ENCODE measurements at regions not wholly inside any gene's neighbourhood (a gene's known extent, or its start where the extent isn't known, plus 50 kb on each side); places are given as distances from the start of the nearest gene placed in this dataset.

GRCh38 chr7:110413038-110413437, 677.9 kb upstream of the LRRN3 start:
- Histone ChIP-seq H3K23ac (ENCODE audit: low read length) (no peak overlapping the region), H3K18ac (ENCODE audit: low read length) (no peak overlapping the region), H4K5ac (ENCODE audit: low read length) (no peak overlapping the region), H3K4me2 (ENCODE audit: low read length) (no peak overlapping the region), H3K79me1 (ENCODE audit: low read length) (no peaks in the 10 kb centered on the region), H3K27me3 (ENCODE audit: insufficient read depth, low read length, poor library complexity) (no peaks in the 10 kb centered on the region), H2BK120ac (ENCODE audit: low read depth, low read length) (no peak overlapping the region), H3K56ac (ENCODE audit: low read length) (no peak overlapping the region), H2AK5ac (ENCODE audit: low read length) (no peak overlapping the region), H3K4me3 (ENCODE audit: low read length) (no peak overlapping the region), H3K36me3 (ENCODE audit: control insufficient read depth, insufficient read depth, low read length) (no peaks in the 10 kb centered on the region), H3K79me2 (ENCODE audit: control insufficient read depth, insufficient read depth, low read length) (no peaks in the 10 kb centered on the region), H2BK5ac (ENCODE audit: low read length) (no peak overlapping the region), H3K9ac (ENCODE audit: low read length) (no peak overlapping the region), H3K4ac (ENCODE audit: low read depth, low read length) (no peak overlapping the region), H3K27ac (ENCODE audit: low read depth, low read length) (no peak overlapping the region), H2BK15ac (replicated peaks; ENCODE audit: low read depth) (no peak overlapping the region), H3K4me1 (ENCODE audit: control insufficient read depth, low read depth, low read length) (no peaks in the 10 kb centered on the region), H4K8ac (ENCODE audit: low read depth, low read length) (no peak overlapping the region)
- DNase-seq: no peak

- Histone ChIP-seq H3K4me1 (ENCODE audit: control insufficient read depth, low read depth, low read length) (no peaks in the 10 kb centered on the region), H3K4me2 (ENCODE audit: low read length) (no peak overlapping the region), H2BK120ac (ENCODE audit: low read depth, low read length) (no peak overlapping the region), H4K8ac (ENCODE audit: low read depth, low read length) (no peak overlapping the region), H3K9ac (ENCODE audit: low read length) (no peak overlapping the region), H2AK5ac (ENCODE audit: low read length) (no peak overlapping the region), H3K23ac (ENCODE audit: low read length) (no peak overlapping the region), H3K18ac (ENCODE audit: low read length) (no peak overlapping the region), H3K27me3 (ENCODE audit: insufficient read depth, low read length, poor library complexity) (no peaks in the 10 kb centered on the region), H3K4ac (ENCODE audit: low read depth, low read length) (no peak overlapping the region), H3K79me1 (ENCODE audit: low read length) (no peaks in the 10 kb centered on the region), H2BK5ac (ENCODE audit: low read length) (no peak overlapping the region), H4K5ac (ENCODE audit: low read length) (no peak overlapping the region), H3K27ac (ENCODE audit: low read depth, low read length) (no peak overlapping the region), H3K56ac (ENCODE audit: low read length) (no peak overlapping the region), H2BK15ac (replicated peaks; ENCODE audit: low read depth) (no peak overlapping the region), H3K4me3 (ENCODE audit: low read length) (no peak overlapping the region), H3K79me2 (ENCODE audit: control insufficient read depth, insufficient read depth, low read length) (no peaks in the 10 kb centered on the region), H3K36me3 (ENCODE audit: control insufficient read depth, insufficient read depth, low read length) (no peaks in the 10 kb centered on the region)
- no peak for DNase-seq
- WGBS (ENCODE audit: extremely low coverage, insufficient coverage, low lambda C conversion rate): no CpG with 5 or more reads among the region's 2 CpGs
Measured at GRCh38 chr7:110417611-110418010, 673.3 kb upstream of the LRRN3 start.

DNA sequence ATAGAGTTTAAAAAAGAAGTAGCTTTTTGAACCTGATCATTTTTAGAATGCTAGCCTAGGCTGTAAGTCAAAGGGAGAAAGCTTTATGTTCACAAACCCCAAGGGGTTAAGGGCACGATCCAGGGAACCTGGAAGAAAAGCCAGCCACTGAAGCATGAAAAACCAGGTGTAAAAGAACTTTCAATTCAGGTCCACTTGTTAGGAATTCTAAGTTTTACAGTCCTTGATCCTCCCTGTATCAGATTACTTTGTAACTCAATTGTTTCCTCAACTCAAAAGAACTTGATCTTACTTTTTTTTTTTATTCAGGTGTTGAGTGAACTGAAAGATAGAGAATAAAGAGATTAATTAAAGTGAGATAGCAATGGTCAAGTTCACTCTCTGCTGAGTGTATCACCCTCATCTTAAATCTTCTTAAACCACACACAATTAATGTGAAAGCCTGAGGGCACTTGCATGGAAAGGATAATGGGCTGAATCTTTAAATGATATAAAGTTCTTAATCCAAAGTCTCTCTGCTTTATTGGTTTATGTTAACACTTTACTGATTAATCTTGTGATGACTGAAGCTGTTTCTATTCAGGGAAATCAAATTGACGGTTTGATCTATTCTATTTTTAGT, 672.2 kb upstream of the LRRN3 start:
- Histone ChIP-seq H2BK5ac (ENCODE audit: low read length) (no peak overlapping the region), H3K4ac (ENCODE audit: low read depth, low read length) (no peak overlapping the region), H3K79me1 (ENCODE audit: low read length) (no peaks in the 10 kb centered on the region), H3K79me2 (ENCODE audit: control insufficient read depth, insufficient read depth, low read length) (no peaks in the 10 kb centered on the region), H3K36me3 (ENCODE audit: control insufficient read depth, insufficient read depth, low read length) (no peaks in the 10 kb centered on the region), H3K4me2 (ENCODE audit: low read length) (no peak overlapping the region), H2AK5ac (ENCODE audit: low read length) (no peak overlapping the region), H3K18ac (ENCODE audit: low read length) (no peak overlapping the region), H3K27me3 (ENCODE audit: insufficient read depth, low read length, poor library complexity) (no peaks in the 10 kb centered on the region), H3K4me3 (ENCODE audit: low read length) (no peak overlapping the region), H3K4me1 (ENCODE audit: control insufficient read depth, low read depth, low read length) (no peaks in the 10 kb centered on the region), H2BK120ac (ENCODE audit: low read depth, low read length) (no peak overlapping the region), H2BK15ac (replicated peaks; ENCODE audit: low read depth) (no peak overlapping the region), H3K56ac (ENCODE audit: low read length) (no peak overlapping the region), H4K8ac (ENCODE audit: low read depth, low read length) (no peak overlapping the region), H3K9ac (ENCODE audit: low read length) (no peak overlapping the region), H4K5ac (ENCODE audit: low read length) (no peak overlapping the region), H3K27ac (ENCODE audit: low read depth, low read length) (no peak overlapping the region), H3K23ac (ENCODE audit: low read length) (no peak overlapping the region)
- WGBS (ENCODE audit: extremely low coverage, insufficient coverage, low lambda C conversion rate): no CpG with 5 or more reads among the region's 2 CpGs
- DNase-seq: peak; percentile 6

GRCh38 chr7:110420788-110421187, 670.1 kb upstream of the LRRN3 start:
- no CpG with 5 or more reads among the region's 1 CpG for WGBS (ENCODE audit: extremely low coverage, insufficient coverage, low lambda C conversion rate)
- no peak overlapping the region for H3K4me3 ChIP-seq (ENCODE audit: low read length)
- H3K4ac ChIP-seq (ENCODE audit: low read depth, low read length): no peak overlapping the region

DNA sequence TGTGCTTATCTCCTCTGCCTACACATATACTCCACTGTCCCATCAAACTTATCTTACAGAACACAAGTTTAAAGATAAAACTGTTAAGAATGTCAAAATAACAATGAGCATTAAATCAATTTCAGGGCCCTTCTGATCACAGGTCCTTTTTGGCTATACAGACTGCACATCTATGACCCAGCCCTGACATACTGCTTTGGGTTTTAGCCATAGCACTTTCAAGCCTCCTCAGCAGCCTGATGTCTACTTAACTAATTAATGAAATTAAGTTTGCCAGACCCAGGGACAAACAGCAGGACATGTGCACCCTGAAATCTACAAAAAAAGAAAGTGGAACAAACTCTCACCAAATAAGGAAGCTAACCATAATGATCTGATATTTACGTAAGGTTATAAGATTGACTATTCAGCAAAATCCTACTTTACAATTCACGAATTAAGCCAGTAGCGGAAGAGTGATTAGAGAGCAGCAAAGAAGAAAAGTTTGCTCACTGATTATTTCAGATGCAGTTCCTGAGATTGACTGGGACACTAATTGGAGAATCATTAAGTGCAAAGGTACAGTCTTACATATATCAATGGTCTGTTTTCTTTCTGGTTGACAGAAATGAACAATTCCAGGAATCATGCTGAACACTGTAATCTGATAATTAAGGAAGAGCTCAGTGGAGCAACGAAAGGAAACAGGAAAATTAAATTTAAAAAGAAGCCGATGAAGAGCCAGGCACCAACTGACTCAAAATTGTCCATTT, 669.3 kb upstream of the LRRN3 start:
- H4K5ac ChIP-seq (ENCODE audit: low read length): no peak overlapping the region
- H3K18ac ChIP-seq (ENCODE audit: low read length): no peak overlapping the region
- no peak overlapping the region for H4K8ac ChIP-seq (ENCODE audit: low read depth, low read length)
- H2BK5ac ChIP-seq (ENCODE audit: low read length): no peak overlapping the region
- no peak for DNase-seq
- no peak overlapping the region for H2BK15ac ChIP-seq (replicated peaks; ENCODE audit: low read depth)
- H3K4me1 ChIP-seq (ENCODE audit: control insufficient read depth, low read depth, low read length): no peaks in the 10 kb centered on the region
- H3K79me1 ChIP-seq (ENCODE audit: low read length): no peaks in the 10 kb centered on the region
- H3K23ac ChIP-seq (ENCODE audit: low read length): no peak overlapping the region
- H3K4me2 ChIP-seq (ENCODE audit: low read length): no peak overlapping the region
- H3K79me2 ChIP-seq (ENCODE audit: control insufficient read depth, insufficient read depth, low read length): no peaks in the 10 kb centered on the region
- no peak overlapping the region for H3K27ac ChIP-seq (ENCODE audit: low read depth, low read length)
- no peak overlapping the region for H3K4ac ChIP-seq (ENCODE audit: low read depth, low read length)
- no peak overlapping the region for H2AK5ac ChIP-seq (ENCODE audit: low read length)
- H3K36me3 ChIP-seq (ENCODE audit: control insufficient read depth, insufficient read depth, low read length): no peaks in the 10 kb centered on the region
- no peak overlapping the region for H2BK120ac ChIP-seq (ENCODE audit: low read depth, low read length)
- no peak overlapping the region for H3K4me3 ChIP-seq (ENCODE audit: low read length)
- WGBS (ENCODE audit: extremely low coverage, insufficient coverage, low lambda C conversion rate): no CpG with 5 or more reads among the region's 5 CpGs
- no peak overlapping the region for H3K9ac ChIP-seq (ENCODE audit: low read length)
- no peak overlapping the region for H3K56ac ChIP-seq (ENCODE audit: low read length)
- H3K27me3 ChIP-seq (ENCODE audit: insufficient read depth, low read length, poor library complexity): no peaks in the 10 kb centered on the region

More at GRCh38 chr7:110420788-110421187, 670.1 kb upstream of the LRRN3 start:
- Histone ChIP-seq H4K5ac (ENCODE audit: low read length) (no peak overlapping the region), H3K36me3 (ENCODE audit: control insufficient read depth, insufficient read depth, low read length) (no peaks in the 10 kb centered on the region), H2AK5ac (ENCODE audit: low read length) (no peak overlapping the region), H2BK15ac (replicated peaks; ENCODE audit: low read depth) (no peak overlapping the region), H3K4me1 (ENCODE audit: control insufficient read depth, low read depth, low read length) (no peaks in the 10 kb centered on the region), H3K18ac (ENCODE audit: low read length) (no peak overlapping the region), H4K8ac (ENCODE audit: low read depth, low read length) (no peak overlapping the region), H3K4me2 (ENCODE audit: low read length) (no peak overlapping the region), H2BK120ac (ENCODE audit: low read depth, low read length) (no peak overlapping the region), H3K56ac (ENCODE audit: low read length) (no peak overlapping the region), H3K27ac (ENCODE audit: low read depth, low read length) (no peak overlapping the region), H3K9ac (ENCODE audit: low read length) (no peak overlapping the region), H3K27me3 (ENCODE audit: insufficient read depth, low read length, poor library complexity) (no peaks in the 10 kb centered on the region), H3K79me1 (ENCODE audit: low read length) (no peaks in the 10 kb centered on the region), H3K79me2 (ENCODE audit: control insufficient read depth, insufficient read depth, low read length) (no peaks in the 10 kb centered on the region), H3K23ac (ENCODE audit: low read length) (no peak overlapping the region), H2BK5ac (ENCODE audit: low read length) (no peak overlapping the region)
- no peak for DNase-seq

All from mesendoderm (in vitro differentiated cells).